AG09309 (cell line): ENCODE measurements at regions not wholly inside any gene's neighbourhood (a gene's known extent, or its start where the extent isn't known, plus 50 kb on each side); places are given as distances from the start of the nearest gene placed in this dataset.

Experiments
- DNase-seq: peaks from one replicate; pipeline ENCODE4 v3.0.0-alpha.2; 2010; ENCODE audit warnings: low read depth
- H3K4me3 ChIP-seq: 2 replicates; pipeline ENCODE4 v1.5.1; 2011; ENCODE audit warnings: mild to moderate bottlenecking, low read depth, low read length, moderate library complexity; ENCODE audit not compliant: control insufficient read depth
- CTCF ChIP-seq: IDR thresholded peaks from 2 replicates; pipeline ENCODE4 v1.5.1; 2011; ENCODE audit warnings: mild to moderate bottlenecking, low read depth, low read length, inconsistent platforms; ENCODE audit not compliant: insufficient read depth, control insufficient read depth; ENCODE audit errors: missing control alignments

- no peak for TF ChIP-seq CTCF
- no peak for DNase-seq
- no peak overlapping the region for H3K4me3 ChIP-seq
Observed at GRCh38 chr4:132992686-132993085, 156.4 kb upstream of the PCDH10 start.

- no peak overlapping the region for H3K4me3 ChIP-seq
- no peak for DNase-seq
- no peak for TF ChIP-seq CTCF
Observed at GRCh38 chr4:132998585-132999230, 150.4 kb upstream of the PCDH10 start.

- no peak for TF ChIP-seq CTCF
- no peak for DNase-seq
- no peak overlapping the region for H3K4me3 ChIP-seq
Observed at GRCh38 chr4:133000012-133000411, 149.1 kb upstream of the PCDH10 start.

- DNase-seq, result no peak
- H3K4me3 ChIP-seq, result no peak overlapping the region
- no peak for TF ChIP-seq CTCF
Observed at GRCh38 chr4:133003169-133003568, 145.9 kb upstream of the PCDH10 start.

- DNase-seq, result no peak
- no peak overlapping the region for H3K4me3 ChIP-seq
- TF ChIP-seq CTCF, result no peak
Observed at GRCh38 chr4:133014473-133015135, 134.5 kb upstream of the PCDH10 start.

GRCh38 chr4:133045288-133045687, 103.8 kb upstream of the PCDH10 start:
- H3K4me3 ChIP-seq, result no peak overlapping the region
- no peak for DNase-seq
- no peak for TF ChIP-seq CTCF
